LNCaP clone FGC (cell line): ENCODE measurements at regions not wholly inside any gene's neighbourhood (a gene's known extent, or its start where the extent isn't known, plus 50 kb on each side); places are given as distances from the start of the nearest gene placed in this dataset.
"Not testable (repeated sequence)": the region's sequence is repeated elsewhere in the genome, so short reads cannot be mapped to it uniquely, and the experiment has no call there.

Experiments used
- DNase-seq: peaks from one replicate; pipeline ENCODE4 v3.0.0-alpha.2; 2011; ENCODE audit warnings: low read depth
- H3K4me3 ChIP-seq: 2 replicates; pipeline ENCODE4 v1.5.1; 2011; ENCODE audit warnings: mild to moderate bottlenecking, low read depth, low read length, control low read depth
- CTCF ChIP-seq: IDR thresholded peaks from 2 replicates; pipeline ENCODE4 v1.5.1; 2012; ENCODE audit warnings: mild to moderate bottlenecking; ENCODE audit not compliant: control insufficient read depth, insufficient read depth; ENCODE audit errors: extremely low read depth

GRCh38 chr6:37089783-37090182, 80.2 kb upstream of the PIM1 start:
- no peak overlapping the region for H3K4me3 ChIP-seq
- no peak for TF ChIP-seq CTCF
- DNase-seq, result no peak

- DNase-seq, H3K4me3 ChIP-seq: not testable (repeated sequence)
These were observed 78.8 kb upstream of the PIM1 start for GRCh38 chr6:37091104-37091503.

GRCh38 chr6:37091586-37091985, 78.4 kb upstream of the PIM1 start:
- H3K4me3 ChIP-seq, result not testable (repeated sequence)

GRCh38 chr6:37092923-37093727, 76.8 kb upstream of the PIM1 start:
- DNase-seq, result no peak
- TF ChIP-seq CTCF, result no peak
- H3K4me3 ChIP-seq, result no peak overlapping the region

More at GRCh38 chr6:37091586-37091985, 78.4 kb upstream of the PIM1 start:
- DNase-seq, result not testable (repeated sequence)

GRCh38 chr6:37093728-37094069, 76.3 kb upstream of the PIM1 start:
- no peak for TF ChIP-seq CTCF
- H3K4me3 ChIP-seq, result no peak overlapping the region
- DNase-seq, result no peak

GRCh38 chr6:37095997-37096396, 74.0 kb upstream of the PIM1 start:
- no peak for DNase-seq
- H3K4me3 ChIP-seq, result no peak overlapping the region
- TF ChIP-seq CTCF, result no peak

- no peak for DNase-seq
- H3K4me3 ChIP-seq, result no peak overlapping the region
These were observed 72.6 kb upstream of the PIM1 start for GRCh38 chr6:37097335-37097734.

More at GRCh38 chr6:37097335-37097734, 72.6 kb upstream of the PIM1 start:
- TF ChIP-seq CTCF, result no peak
